Myocyte (in vitro differentiated cells): ENCODE measurements at regions not wholly inside any gene's neighbourhood (a gene's known extent, or its start where the extent isn't known, plus 50 kb on each side); places are given as distances from the start of the nearest gene placed in this dataset.
A peak's percentile ranks its signal among the peaks of the same experiment; 100 is the strongest.
"Not testable (repeated sequence)": the region's sequence is repeated elsewhere in the genome, so short reads cannot be mapped to it uniquely, and the experiment has no call there.

Experiments
- DNase-seq: peaks from one replicate; pipeline ENCODE4 v3.0.0-alpha.2; 2012; ENCODE audit warnings: low read depth

GRCh38 chr15:59833366-59833765 is 144.2 kb upstream of the BNIP2 start:
- DNase-seq, result no peak

DNA sequence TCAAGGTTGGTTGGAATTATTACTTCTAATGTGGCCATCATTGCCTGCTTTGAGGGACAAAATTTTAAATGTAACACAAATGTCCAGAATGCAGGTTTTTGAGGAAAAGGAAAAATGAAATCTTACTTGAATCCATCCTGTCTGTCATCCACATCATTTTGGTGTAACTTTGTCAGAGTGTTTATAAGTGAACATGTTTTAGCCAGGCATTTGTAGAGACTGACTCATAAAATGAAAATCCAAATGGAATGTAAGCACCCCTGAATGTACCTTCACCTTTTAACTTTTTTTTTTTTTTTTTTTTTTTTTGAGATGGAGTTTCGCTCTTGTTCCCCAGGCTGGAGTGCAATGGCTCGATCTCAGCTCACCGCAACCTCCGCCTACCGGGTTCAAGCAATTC is 141.8 kb upstream of the BNIP2 start:
- no peak for DNase-seq

DNA sequence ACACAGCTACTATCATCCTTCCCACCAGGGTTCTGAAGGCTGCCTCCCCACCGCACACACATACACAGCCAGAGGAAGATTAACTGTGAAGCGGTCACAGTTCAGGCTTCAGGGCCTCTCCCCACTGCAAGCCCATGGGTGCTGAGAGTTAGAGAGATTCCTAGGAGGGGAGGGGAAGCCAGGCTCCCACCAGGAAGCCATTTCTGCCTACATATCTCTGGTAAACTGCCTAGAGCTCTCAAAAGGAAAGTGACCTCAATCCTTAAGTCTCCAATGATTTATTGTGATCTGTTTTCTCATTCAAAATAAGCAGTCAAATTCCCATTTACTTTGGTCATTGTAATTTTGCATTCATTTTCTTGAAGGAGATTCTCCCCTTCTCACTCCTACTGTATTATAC is 141.0 kb upstream of the BNIP2 start:
- DNase-seq, result no peak

DNA sequence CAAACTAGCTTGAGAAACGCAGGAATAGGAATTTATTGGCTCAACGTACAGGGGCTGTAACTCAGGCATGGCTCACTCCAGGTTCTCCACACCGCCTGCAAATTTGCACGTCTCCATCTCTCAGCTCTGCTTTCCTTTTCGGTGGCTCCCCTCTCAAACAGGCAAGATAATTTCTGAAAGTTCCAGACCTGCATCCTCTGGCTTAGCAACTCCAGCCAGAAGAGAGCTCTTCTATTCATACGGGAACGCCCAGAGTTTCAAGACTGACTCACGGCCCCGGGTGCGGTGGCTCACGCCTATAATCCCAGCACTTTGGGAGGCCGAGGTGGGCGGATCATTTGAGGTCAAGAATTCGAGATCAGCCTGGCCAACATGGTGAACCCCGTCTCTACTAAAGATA is 139.7 kb upstream of the BNIP2 start:
- no peak for DNase-seq

DNA sequence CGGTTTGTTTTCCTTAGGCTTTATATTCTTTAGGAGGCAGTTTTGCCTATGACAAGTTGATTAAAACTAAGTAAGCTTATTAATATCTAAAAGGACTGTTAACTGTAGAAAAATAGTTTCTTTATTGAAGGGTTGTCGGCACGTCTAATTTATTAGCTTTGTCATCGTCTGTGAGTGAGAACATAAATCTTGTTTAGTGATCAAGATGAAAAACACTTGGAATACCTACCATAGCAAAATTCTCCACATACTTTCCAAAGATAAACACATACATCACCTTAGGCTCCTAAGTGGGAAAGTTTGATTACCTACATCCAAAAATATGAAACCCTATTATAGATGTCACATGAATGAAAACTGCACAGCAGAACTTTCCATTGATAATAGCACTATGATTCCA is 139.1 kb upstream of the BNIP2 start:
- DNase-seq, result no peak

GRCh38 chr15:59825901-59826300 is 136.8 kb upstream of the BNIP2 start:
- DNase-seq, result no peak

- peak; percentile 2 for DNase-seq
Measured at GRCh38 chr15:59821286-59821685, 132.2 kb upstream of the BNIP2 start.

- no peak for DNase-seq
Measured at GRCh38 chr15:59819092-59819491, 130.0 kb upstream of the BNIP2 start.

DNA sequence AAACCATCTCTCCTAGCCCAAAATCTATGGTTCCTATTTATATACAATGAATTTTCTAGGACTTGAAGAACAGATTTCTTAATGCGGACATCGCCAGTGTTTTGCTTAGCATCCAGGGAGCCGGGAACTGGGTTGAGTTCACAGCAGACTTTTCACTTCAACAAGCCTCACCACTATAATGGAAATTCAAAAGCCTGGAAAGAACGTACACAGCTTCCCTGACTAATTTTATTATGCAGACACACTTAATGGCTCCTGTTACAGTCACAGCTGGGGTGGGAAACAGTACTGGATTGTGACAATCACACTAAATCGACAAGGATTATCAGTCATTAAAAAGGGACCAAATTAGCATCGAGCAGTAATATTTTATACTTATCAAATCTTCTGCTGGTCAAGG is 129.2 kb upstream of the BNIP2 start:
- DNase-seq, result no peak

GRCh38 chr15:59817834-59818233 is 128.7 kb upstream of the BNIP2 start:
- DNase-seq, result no peak

- no peak for DNase-seq
Measured at GRCh38 chr15:59817053-59817452, 127.9 kb upstream of the BNIP2 start.

GRCh38 chr15:59814409-59814808 is 125.3 kb upstream of the BNIP2 start:
- no peak for DNase-seq

- DNase-seq, result no peak
Measured at GRCh38 chr15:59812889-59813288, 123.8 kb upstream of the BNIP2 start.

- DNase-seq, result no peak
Measured at GRCh38 chr15:59812250-59812870, 123.2 kb upstream of the BNIP2 start.

DNA sequence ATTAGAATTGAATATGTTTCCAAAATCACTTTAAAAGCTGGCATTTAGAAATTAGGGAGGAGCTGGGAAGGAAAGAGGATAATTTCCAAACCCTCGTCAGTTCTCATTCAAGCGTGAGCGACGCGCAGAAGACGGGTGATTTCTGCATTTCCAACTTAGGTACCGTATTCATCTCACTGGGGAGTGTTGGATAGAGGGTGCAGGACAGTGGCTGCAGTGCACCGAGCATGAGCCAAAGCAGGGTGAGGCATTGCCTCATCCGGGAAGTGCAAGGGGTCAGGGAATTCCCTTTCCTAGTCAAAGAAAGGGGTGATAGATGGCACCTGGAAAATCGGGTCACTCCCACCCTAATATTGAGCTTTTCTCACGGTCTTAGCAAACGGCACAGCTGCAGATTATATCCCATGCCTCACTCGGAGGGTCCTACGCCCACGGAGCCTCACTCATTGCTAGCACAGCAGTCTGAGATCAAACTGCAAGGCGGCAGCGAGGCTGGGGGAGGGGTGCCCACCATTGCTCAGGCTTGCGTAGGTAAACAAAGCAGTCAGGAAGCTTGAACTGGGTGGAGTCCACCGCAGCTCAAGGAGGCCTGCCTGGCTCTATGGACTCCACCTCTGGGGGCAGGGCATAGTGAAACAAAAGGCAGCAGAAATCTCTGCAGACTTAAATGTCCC is 114.3 kb upstream of the BNIP2 start:
- not testable (repeated sequence) for DNase-seq

GRCh38 chr15:59801649-59802048 is 112.5 kb upstream of the BNIP2 start:
- DNase-seq, result no peak

DNA sequence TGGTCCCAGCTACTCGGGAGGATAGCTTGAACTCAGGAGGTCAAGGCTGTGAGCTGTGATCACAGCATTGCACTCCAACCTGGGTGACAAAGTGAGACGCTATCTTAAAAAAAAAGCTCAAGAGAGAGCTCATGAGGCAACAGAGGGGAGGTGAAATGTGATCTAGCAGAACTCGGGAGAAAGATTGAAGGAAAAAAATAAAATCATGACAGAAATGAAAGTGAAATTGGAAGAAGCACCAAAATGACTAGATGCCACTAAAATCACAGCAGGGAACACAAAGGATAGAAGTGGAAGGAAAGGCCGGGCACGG is 109.4 kb upstream of the BNIP2 start:
- no peak for DNase-seq

DNA sequence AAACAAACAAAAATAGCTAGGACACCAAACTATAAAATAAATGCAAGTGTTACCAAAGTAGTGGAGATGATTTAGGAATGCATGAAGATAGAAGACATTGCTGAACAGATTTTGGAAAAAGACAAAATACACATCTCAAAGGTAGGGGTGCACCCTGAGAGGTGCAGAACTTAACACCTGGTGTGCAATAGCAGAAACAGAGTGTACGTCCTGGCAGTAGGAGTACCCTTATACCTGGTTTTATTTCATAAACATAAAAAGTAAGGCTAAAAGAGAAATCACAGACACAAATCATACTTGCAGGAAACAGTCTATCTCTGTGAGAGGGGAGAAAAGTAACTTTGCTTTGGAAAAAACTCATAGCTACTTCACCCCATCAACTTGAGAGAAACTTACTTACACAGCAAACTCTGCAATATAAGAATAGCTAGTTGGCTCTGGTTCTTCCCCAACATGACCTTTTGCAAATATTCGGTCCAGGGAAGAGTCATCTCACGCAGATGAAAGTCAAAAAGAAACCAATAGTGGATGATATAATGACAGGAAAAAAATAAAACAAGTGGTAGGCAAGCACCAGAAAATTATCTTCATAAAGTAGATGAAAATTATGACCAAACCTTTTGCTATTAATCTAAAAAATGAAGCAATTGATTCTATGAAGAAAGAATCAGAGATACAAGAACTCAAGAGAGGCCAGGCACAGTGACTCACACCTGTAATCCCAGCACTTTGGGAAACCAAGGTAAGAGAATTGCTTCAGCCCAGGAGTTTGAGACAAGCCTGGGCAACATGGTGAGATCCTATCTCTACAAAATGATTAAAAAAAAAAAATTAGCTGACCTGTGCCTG is 108.9 kb upstream of the BNIP2 start:
- DNase-seq, result no peak

DNA sequence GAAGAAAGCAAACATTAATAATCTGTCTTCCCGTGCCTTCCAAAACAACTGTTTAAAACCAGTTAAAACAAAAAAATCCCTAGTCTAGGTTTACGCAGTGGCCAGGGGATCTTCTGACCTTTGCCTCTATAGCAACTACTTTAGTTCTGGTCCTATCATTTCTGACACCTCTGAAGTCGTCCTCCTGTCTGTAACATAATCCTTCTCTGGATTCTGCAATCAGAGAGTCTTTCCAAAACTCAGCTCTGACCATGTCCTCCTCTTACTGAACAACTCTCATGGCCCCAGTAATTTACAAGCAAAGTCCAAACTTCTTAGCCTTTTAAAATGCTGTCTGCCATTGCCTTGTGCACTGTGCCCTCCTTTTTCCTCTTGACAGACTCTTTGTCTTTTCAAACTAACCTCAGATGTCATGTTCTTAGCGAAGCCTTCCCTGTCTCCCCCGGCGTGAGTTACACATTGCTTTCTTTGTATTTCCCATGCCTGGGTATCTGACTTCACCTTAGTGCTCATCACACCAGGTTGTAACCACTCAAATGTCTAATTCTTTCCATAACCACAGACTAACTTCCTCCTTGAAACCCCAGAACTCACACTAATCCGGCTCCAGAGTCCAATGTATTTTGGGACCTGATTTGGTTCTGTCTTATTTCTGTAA is 105.2 kb upstream of the BNIP2 start:
- no peak for DNase-seq

DNA sequence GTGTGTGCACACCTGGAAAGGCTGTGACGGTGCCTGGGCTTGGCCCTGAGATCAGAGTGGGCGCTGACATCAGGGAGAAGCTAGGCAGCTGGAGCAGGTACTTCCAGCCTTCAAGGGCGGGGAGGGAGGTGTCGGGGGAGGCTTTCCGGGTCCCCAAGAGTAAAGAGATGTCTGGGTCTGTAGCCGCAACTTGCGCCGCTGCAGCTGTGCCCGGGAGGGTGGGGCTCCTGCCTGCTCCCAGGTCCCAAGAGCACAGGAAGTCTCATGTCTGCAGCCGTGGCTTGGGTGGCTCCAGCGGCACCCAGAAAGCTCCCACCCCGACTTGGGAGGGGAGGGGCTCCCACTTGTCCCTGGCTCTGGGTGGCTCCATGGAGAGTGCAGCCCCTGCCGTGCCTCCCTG is 103.2 kb upstream of the BNIP2 start:
- DNase-seq, result no peak

- DNase-seq, result no peak
Measured at GRCh38 chr15:59791755-59792154, 102.6 kb upstream of the BNIP2 start.

DNA sequence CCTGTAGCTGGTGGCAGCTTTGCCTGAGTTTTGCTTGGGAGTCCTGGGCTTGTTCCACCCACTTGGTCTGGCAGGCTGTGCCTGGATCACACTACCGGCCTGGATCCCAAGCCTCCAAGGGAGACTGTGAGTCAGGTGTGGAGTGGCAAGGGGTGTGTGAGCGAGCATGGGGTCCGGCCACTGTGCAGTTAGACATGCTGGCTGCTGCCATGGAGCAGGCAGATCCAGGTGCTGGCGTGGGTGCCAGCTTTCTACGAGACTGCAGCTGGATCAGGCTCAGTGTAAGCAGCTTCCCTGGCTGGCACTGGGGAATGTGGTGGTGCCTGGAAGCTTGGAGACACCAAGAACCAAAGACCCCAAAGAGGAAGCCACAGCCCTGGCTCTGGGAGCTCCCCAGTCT is 102.0 kb upstream of the BNIP2 start:
- DNase-seq, result no peak
